Astrocyte (in vitro differentiated cells and primary cell): ENCODE measurements at regions not wholly inside any gene's neighbourhood (a gene's known extent, or its start where the extent isn't known, plus 50 kb on each side); places are given as distances from the start of the nearest gene placed in this dataset.
"Not testable (repeated sequence)": the region's sequence is repeated elsewhere in the genome, so short reads cannot be mapped to it uniquely, and the experiment has no call there.

ENCODE experiments used
- DNase-seq: peaks from one replicate; pipeline ENCODE4 v3.0.0-alpha.2; 2010; ENCODE audit warnings: low read depth
- FAIRE-seq: peaks from 2 replicates; lab custom pipeline; 2011; peaks lifted over from hg19 to GRCh38; lab: Jason Lieb, UNC
- H2AFZ ChIP-seq: 2 replicates; pipeline ENCODE4 v1.6.0; 2012; ENCODE audit warnings: low read depth, low read length, inconsistent platforms
- H3K27ac ChIP-seq: 2 replicates; pipeline ENCODE4 v1.5.1; 2011; ENCODE audit warnings: low read depth, low read length, inconsistent platforms
- H3K27me3 ChIP-seq: 2 replicates; pipeline ENCODE4 v1.6.0; 2011; ENCODE audit warnings: low read length, inconsistent platforms; ENCODE audit not compliant: insufficient read depth
- H3K36me3 ChIP-seq: 2 replicates; pipeline ENCODE4 v1.5.1; 2011; ENCODE audit warnings: low read length, inconsistent platforms; ENCODE audit not compliant: insufficient read depth
- H3K4me1 ChIP-seq: 2 replicates; pipeline ENCODE4 v1.5.1; 2011; ENCODE audit warnings: low read length, inconsistent platforms; ENCODE audit not compliant: insufficient read depth
- H3K4me2 ChIP-seq: 2 replicates; pipeline ENCODE4 v1.6.0; 2012; ENCODE audit warnings: low read length, inconsistent platforms
- H3K4me3 ChIP-seq: 2 replicates; pipeline ENCODE4 v1.5.1; 2011; ENCODE audit warnings: low read depth, mild to moderate bottlenecking, low read length, inconsistent platforms; ENCODE audit not compliant: insufficient read depth
- H3K79me2 ChIP-seq: 2 replicates; pipeline ENCODE4 v1.6.0; 2012; ENCODE audit warnings: mild to moderate bottlenecking, low read length, inconsistent platforms; ENCODE audit not compliant: insufficient read depth
- H3K9ac ChIP-seq: 2 replicates; pipeline ENCODE4 v1.6.0; 2012; ENCODE audit warnings: mild to moderate bottlenecking, low read length, inconsistent platforms
- H3K9me3 ChIP-seq: 2 replicates; pipeline ENCODE4 v1.5.1; 2012; ENCODE audit warnings: low read depth, mild to moderate bottlenecking, low read length, inconsistent platforms; ENCODE audit not compliant: insufficient read depth
- H4K20me1 ChIP-seq: 2 replicates; pipeline ENCODE4 v1.6.0; 2012; ENCODE audit warnings: low read length, inconsistent platforms; ENCODE audit not compliant: insufficient read depth
- H3K27ac Mint-ChIP-seq: one replicate; pipeline ENCODE4 v1.8.0; 2021; ENCODE audit warnings: mild to moderate bottlenecking, mixed read lengths; ENCODE audit not compliant: unreplicated experiment
- H3K27me3 Mint-ChIP-seq: one replicate; pipeline ENCODE4 v1.8.0; 2021; ENCODE audit warnings: low read depth, mixed read lengths; ENCODE audit not compliant: unreplicated experiment
- H3K36me3 Mint-ChIP-seq: one replicate; pipeline ENCODE4 v1.8.0; 2021; ENCODE audit warnings: low read depth, mixed read lengths; ENCODE audit not compliant: unreplicated experiment
- H3K4me1 Mint-ChIP-seq: one replicate; pipeline ENCODE4 v1.8.0; 2021; ENCODE audit warnings: low read depth, mixed read lengths; ENCODE audit not compliant: unreplicated experiment
- H3K4me3 Mint-ChIP-seq: one replicate; pipeline ENCODE4 v1.8.0; 2021; ENCODE audit warnings: mild to moderate bottlenecking, moderate library complexity, mixed read lengths; ENCODE audit not compliant: unreplicated experiment
- H3K9me3 Mint-ChIP-seq: one replicate; pipeline ENCODE4 v1.8.0; 2021; ENCODE audit warnings: mild to moderate bottlenecking, mixed read lengths; ENCODE audit not compliant: unreplicated experiment
- CTCF ChIP-seq: IDR thresholded peaks from 2 replicates; pipeline ENCODE4 v1.5.1; 2011; ENCODE audit warnings: low read depth, mild to moderate bottlenecking, inconsistent platforms, low read length, moderate library complexity; ENCODE audit not compliant: insufficient read depth
- EZH2 ChIP-seq: IDR thresholded peaks from 2 replicates; pipeline ENCODE4 v1.6.1; 2012; ENCODE audit warnings: mild to moderate bottlenecking, low read length, inconsistent platforms; ENCODE audit not compliant: insufficient read depth

DNA sequence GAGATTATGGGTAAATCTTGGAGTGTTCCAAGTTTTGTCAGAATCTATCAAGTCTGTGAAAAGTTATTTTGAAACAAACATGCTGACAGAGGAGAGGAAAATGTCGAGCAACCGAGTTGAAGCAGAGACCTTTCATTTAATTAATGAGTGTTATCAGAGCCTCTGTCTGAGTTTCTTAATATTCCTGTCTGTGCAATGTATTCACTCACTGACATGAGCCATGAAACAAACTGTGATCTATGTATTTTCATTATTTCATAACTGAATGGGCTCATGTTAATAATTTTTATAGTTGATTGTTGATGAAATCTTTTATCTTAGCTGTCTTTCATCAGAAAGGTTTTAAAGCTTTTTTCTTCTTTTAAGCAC is 144.2 kb upstream of the FAR2 start:
- H3K79me2 ChIP-seq, result no peaks in the 10 kb centered on the region
- H3K27me3 Mint-ChIP-seq, result no peaks in the 10 kb centered on the region
- H3K27ac ChIP-seq, result no peak overlapping the region
- no peak overlapping the region for H3K4me3 ChIP-seq
- TF ChIP-seq EZH2, result no peak
- TF ChIP-seq CTCF, result no peak
- H3K27ac Mint-ChIP-seq, result no peak overlapping the region
- H3K4me1 ChIP-seq, result no peaks in the 10 kb centered on the region
- peaks cover 2% of the 10 kb centered on the region for H3K9me3 Mint-ChIP-seq
- no peak overlapping the region for H3K9ac ChIP-seq
- no peaks in the 10 kb centered on the region for H4K20me1 ChIP-seq
- H3K27me3 ChIP-seq, result no peaks in the 10 kb centered on the region
- no peak overlapping the region for H3K4me3 Mint-ChIP-seq
- no peak overlapping the region for H2AFZ ChIP-seq
- no peak for DNase-seq
- no peak overlapping the region for H3K4me2 ChIP-seq
- H3K9me3 ChIP-seq, result no peaks in the 10 kb centered on the region
- no peaks in the 10 kb centered on the region for H3K36me3 ChIP-seq
- H3K4me1 Mint-ChIP-seq, result no peaks in the 10 kb centered on the region
- FAIRE-seq, result no peak
- H3K36me3 Mint-ChIP-seq, result no peaks in the 10 kb centered on the region

GRCh38 chr12:29008786-29009185 is 140.3 kb upstream of the FAR2 start:
- FAIRE-seq (no peak), DNase-seq (no peak)
- Histone ChIP-seq H3K27ac (no peak overlapping the region), H3K9ac (no peak overlapping the region), H3K9me3 (no peaks in the 10 kb centered on the region), H3K4me1 (no peaks in the 10 kb centered on the region), H2AFZ (no peak overlapping the region), H4K20me1 (no peaks in the 10 kb centered on the region), H3K27me3 (no peaks in the 10 kb centered on the region), H3K79me2 (no peaks in the 10 kb centered on the region), H3K4me3 (no peak overlapping the region), H3K4me2 (no peak overlapping the region), H3K36me3 (no peaks in the 10 kb centered on the region)
- no peaks in the 10 kb centered on the region for H3K27me3 Mint-ChIP-seq
- no peak overlapping the region for H3K27ac Mint-ChIP-seq
- no peak for TF ChIP-seq CTCF
- TF ChIP-seq EZH2, result no peak
- no peaks in the 10 kb centered on the region for H3K4me1 Mint-ChIP-seq
- peaks cover 2% of the 10 kb centered on the region for H3K9me3 Mint-ChIP-seq
- no peak overlapping the region for H3K4me3 Mint-ChIP-seq
- H3K36me3 Mint-ChIP-seq, result no peaks in the 10 kb centered on the region

DNA sequence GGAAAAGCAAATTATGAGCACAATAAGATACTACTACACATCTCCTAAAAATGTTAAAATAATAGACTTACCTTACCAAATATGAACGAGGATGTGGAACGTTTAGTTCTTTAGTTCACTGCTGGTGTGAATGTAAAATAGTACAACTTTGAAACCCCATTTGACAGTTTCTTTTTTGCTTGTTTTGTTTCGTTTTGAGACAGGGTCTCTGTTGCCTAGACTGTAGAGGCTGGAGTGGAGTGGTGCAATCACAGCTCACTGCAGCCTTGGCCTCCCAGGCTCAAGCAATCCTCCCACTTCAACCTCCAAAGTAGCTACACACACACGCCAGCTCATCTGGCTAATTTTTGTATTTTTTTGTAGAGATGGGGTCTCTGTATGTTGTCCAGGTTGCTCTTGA is 136.4 kb upstream of the FAR2 start:
- Histone ChIP-seq H3K4me2 (no peak overlapping the region), H3K27me3 (no peaks in the 10 kb centered on the region), H4K20me1 (no peaks in the 10 kb centered on the region), H2AFZ (no peak overlapping the region), H3K9ac (no peak overlapping the region), H3K4me1 (no peaks in the 10 kb centered on the region), H3K27ac (no peak overlapping the region), H3K79me2 (no peaks in the 10 kb centered on the region), H3K4me3 (no peak overlapping the region), H3K9me3 (no peaks in the 10 kb centered on the region), H3K36me3 (no peaks in the 10 kb centered on the region)
- Mint-ChIP-seq H3K27me3 (no peaks in the 10 kb centered on the region), H3K4me3 (no peak overlapping the region), H3K4me1 (no peaks in the 10 kb centered on the region), H3K9me3 (peaks cover 2% of the 10 kb centered on the region), H3K27ac (no peak overlapping the region), H3K36me3 (no peaks in the 10 kb centered on the region)
- FAIRE-seq, result no peak
- TF ChIP-seq CTCF, result no peak
- TF ChIP-seq EZH2, result no peak
- DNase-seq, result no peak

DNA sequence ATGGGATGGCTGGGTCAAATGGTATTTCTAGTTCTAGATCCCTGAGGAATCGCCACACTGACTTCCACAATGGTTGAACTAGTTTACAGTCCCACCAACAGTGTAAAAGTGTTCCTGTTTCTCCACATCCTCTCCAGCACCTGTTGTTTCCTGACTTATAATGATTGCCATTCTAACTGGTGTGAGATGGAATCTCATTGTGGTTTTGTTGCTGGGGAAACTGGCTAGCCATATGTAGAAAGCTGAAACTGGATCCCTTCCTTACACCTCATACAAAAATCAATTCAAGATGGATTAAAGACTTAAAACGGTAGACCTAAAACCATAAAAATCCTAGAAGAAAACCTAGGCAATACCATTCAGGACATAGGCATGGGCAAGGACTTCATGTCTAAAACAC is 131.5 kb upstream of the FAR2 start:
- not testable (repeated sequence) for H3K4me2 ChIP-seq, DNase-seq, H3K9me3 ChIP-seq, H3K36me3 ChIP-seq, H3K4me1 ChIP-seq, FAIRE-seq, H4K20me1 ChIP-seq, H3K9me3 Mint-ChIP-seq, H3K27me3 Mint-ChIP-seq, H3K27me3 ChIP-seq, H3K36me3 Mint-ChIP-seq, H3K4me1 Mint-ChIP-seq, H3K4me3 ChIP-seq, H3K4me3 Mint-ChIP-seq, H3K79me2 ChIP-seq, H3K27ac Mint-ChIP-seq, H2AFZ ChIP-seq, H3K9ac ChIP-seq, H3K27ac ChIP-seq
